Stomach (tissue), 8 donors: ENCODE measurements at regions not wholly inside any gene's neighbourhood (a gene's known extent, or its start where the extent isn't known, plus 50 kb on each side); places are given as distances from the start of the nearest gene placed in this dataset.

Experiments used
- DNase-seq, 2 donors: peaks; one replicate each; pipeline versions ENCODE4 v3.0.0 to v3.0.0-alpha.2; 2013 to 2019
- H3K27ac ChIP-seq, 5 donors: fragments of 200-600 bp in 4 of 5; sonication (generic) in 4 of 5; one replicate each; pipeline ENCODE4 v1.5.1; 2013 to 2019; ENCODE audit warnings: mild to moderate bottlenecking in 1 of 5, moderate library complexity in 1 of 5
- H3K27me3 ChIP-seq, 3 donors: fragments of 200-600 bp; sonication (generic); one replicate each; pipeline ENCODE4 v1.5.1; 2017 to 2019; ENCODE audit warnings: mixed run types in 1 of 3
- H3K36me3 ChIP-seq, 4 donors: fragments of 200-600 bp; sonication (generic); 1 replicate in 3 of 4; 2 replicates in 1 of 4; pipeline ENCODE4 v1.5.1; 2016 to 2019
- H3K4me1 ChIP-seq, 4 donors: fragments of 200-600 bp; sonication (generic); one replicate each; pipeline ENCODE4 v1.5.1; 2016 to 2019
- H3K4me3 ChIP-seq, 4 donors: fragments of 200-600 bp; sonication (generic) in 3 of 4; one replicate each; pipeline ENCODE4 v1.5.1; 2016 to 2019; ENCODE audit warnings: mild to moderate bottlenecking in 1 of 4
- H3K9me3 ChIP-seq, 4 donors: fragments of 200-600 bp; sonication (generic); one replicate each; pipeline ENCODE4 v1.5.1; 2016 to 2019
- EP300 ChIP-seq: sonication (generic); formaldehyde crosslinking; IDR thresholded peaks from one replicate; pipeline ENCODE4 v1.6.1; 2017; ENCODE audit warnings: antibody characterized with exemption
- POLR2A ChIP-seq, 4 donors: fragments of 450-650 bp; IDR thresholded peaks; one replicate each; pipeline ENCODE4 v1.6.1; 2016; ENCODE audit warnings: antibody characterized with exemption in 4 of 4, control low read depth in 2 of 4, mild to moderate bottlenecking in 1 of 4, moderate library complexity in 1 of 4
- POLR2AphosphoS5 ChIP-seq, 3 donors: sonication (generic); formaldehyde crosslinking; IDR thresholded peaks; one replicate each; pipeline ENCODE4 v1.6.1; 2016; ENCODE audit warnings: antibody characterized with exemption in 3 of 3
- WGBS, 5 donors: extraction: QIAGEN DNeasy Blood & Tissue Kit in 3 of 5; methylation state at CpG; one replicate each; pipeline versions ENCODE4 v1.1.5 to v1.1.7; 2013 to 2018; 5-methylcytosine and 5-hydroxymethylcytosine counted together
- intact Hi-C: fragments of 100-400 bp; cut with DNase I; formaldehyde crosslinking; loops from one replicate; pipeline ENCODE4 v1.15.1; 2023; ENCODE audit warnings: low total_unique reads
- TF ChIP-seq, protein P1 (sequence below), 7 experiments: fragments of 450-650 bp in 4 of 7; fragments of 200-600 bp in 3 of 7; sonication (generic) in 3 of 7; IDR thresholded peaks; one replicate each; pipeline ENCODE4 v1.5.1; 2016 to 2019; ENCODE audit warnings: antibody characterized with exemption in 7 of 7, control low read depth in 2 of 7, mild to moderate bottlenecking in 1 of 7
- donor health status: healthy with polysubstance abuse.
- donor health status: Bipolar disorder and iron deficiency.
- donor health status: healthy.

DNA sequence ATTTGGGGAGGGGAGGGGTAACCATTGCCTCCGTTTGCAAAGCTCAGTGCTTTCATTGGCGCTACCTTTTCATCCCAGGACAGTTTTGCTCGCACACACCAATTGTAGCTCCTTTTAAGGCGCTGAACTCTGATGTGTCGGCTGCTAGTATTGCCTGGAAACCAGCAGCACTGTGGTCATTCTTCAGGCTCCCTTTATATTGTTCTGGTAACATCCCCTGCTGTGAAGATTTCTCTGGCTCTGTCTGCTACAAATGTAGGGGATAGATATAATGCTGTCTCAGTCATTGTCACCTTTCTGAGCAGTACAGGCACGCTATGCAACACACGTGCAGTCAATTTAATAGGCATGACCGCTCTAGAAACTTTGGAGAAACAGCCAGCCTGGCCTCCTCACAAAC lies 172.9 kb upstream of the SASH1 start:
- Histone ChIP-seq H3K27me3 (no peaks in the 10 kb centered on the region), H3K36me3 (no peaks in the 10 kb centered on the region), H3K9me3 (no peaks in the 10 kb centered on the region), H3K4me1 (no peaks in the 10 kb centered on the region), H3K4me3 (no peak overlapping the region), H3K27ac (no peak overlapping the region)
- intact Hi-C loops: loop anchor here (5.0 to 10.0 kb wide), 2 partner anchors 85 to 662 kb away; partner anchors contain the start of gene SAMD5
- no peak for DNase-seq
- WGBS, 5 donors: 88 to 91% (median 89%) methylated on average over 8 of the region's 8 CpGs
- no peak for TF ChIP-seq POLR2A (IDR thresholded peaks at IDR 0.05)
- TF ChIP-seq POLR2AphosphoS5 (IDR thresholded peaks at IDR 0.05): no peak
- TF ChIP-seq, protein P1, sequence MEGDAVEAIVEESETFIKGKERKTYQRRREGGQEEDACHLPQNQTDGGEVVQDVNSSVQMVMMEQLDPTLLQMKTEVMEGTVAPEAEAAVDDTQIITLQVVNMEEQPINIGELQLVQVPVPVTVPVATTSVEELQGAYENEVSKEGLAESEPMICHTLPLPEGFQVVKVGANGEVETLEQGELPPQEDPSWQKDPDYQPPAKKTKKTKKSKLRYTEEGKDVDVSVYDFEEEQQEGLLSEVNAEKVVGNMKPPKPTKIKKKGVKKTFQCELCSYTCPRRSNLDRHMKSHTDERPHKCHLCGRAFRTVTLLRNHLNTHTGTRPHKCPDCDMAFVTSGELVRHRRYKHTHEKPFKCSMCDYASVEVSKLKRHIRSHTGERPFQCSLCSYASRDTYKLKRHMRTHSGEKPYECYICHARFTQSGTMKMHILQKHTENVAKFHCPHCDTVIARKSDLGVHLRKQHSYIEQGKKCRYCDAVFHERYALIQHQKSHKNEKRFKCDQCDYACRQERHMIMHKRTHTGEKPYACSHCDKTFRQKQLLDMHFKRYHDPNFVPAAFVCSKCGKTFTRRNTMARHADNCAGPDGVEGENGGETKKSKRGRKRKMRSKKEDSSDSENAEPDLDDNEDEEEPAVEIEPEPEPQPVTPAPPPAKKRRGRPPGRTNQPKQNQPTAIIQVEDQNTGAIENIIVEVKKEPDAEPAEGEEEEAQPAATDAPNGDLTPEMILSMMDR (IDR thresholded peaks at IDR 0.05): no peak
- TF ChIP-seq EP300: no peak

DNA sequence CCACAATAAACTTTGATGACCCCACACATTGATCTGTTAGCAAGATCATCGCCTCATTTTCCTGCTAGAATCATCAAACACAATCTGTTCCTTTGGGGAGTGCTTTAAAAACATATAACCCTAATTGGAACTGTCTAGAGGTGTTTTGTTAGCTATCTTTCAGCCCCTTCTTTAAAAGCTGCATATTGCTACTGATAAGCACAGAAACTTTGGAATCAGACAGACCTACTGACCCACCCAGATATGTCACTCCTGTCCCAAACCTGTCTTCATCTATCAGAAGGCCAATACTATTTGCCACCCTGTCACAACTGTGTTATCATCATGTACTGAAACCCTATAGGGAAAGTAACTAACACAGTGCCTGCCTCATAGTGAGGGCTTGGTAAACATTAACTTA lies 172.4 kb upstream of the SASH1 start:
- intact Hi-C loops: loop anchor here (10.0 kb wide), 1 partner anchor 85 kb away; no protein-coding TSS in a partner anchor
- WGBS, 5 donors: 84 to 89% (median 88%) methylated on average over 1 of the region's 1 CpG

DNA sequence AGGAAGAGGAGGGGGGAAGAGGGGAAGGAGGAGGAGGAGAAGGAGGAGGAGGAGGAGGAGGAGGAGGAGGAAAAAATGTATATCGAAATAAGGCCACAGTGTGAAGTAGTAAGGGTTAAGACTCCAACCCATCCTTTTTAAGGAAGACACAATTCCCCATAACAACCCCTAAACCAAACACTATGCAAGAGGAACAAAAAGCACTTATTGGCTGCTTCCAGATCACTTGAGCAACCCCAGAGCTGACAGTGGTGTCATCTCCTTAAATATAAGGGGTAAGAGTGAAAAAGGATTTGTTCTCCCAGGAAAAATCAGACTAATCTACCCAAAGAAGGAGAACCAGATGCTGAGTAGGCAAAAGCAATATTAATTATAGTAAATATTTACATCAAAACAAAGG lies 169.1 kb upstream of the SASH1 start:
- Histone ChIP-seq H3K27ac (no peak overlapping the region), H3K9me3 (no peaks in the 10 kb centered on the region), H3K4me3 (no peak overlapping the region), H3K4me1 (no peaks in the 10 kb centered on the region), H3K36me3 (no peaks in the 10 kb centered on the region), H3K27me3 (no peaks in the 10 kb centered on the region)
- intact Hi-C loops: loop anchor here (10.0 kb wide), 1 partner anchor 81 kb away; no protein-coding TSS in a partner anchor
- DNase-seq: no peak
- no peak for TF ChIP-seq POLR2A (IDR thresholded peaks at IDR 0.05)
- no peak for TF ChIP-seq POLR2AphosphoS5 (IDR thresholded peaks at IDR 0.05)
- no peak for TF ChIP-seq EP300
- TF ChIP-seq, protein P1 (IDR thresholded peaks at IDR 0.05): no peak
- WGBS, 5 donors: 80 to 95% (median 86%) methylated on average over 1 of the region's 1 CpG

More for the DNA sequence above, 172.4 kb upstream of the SASH1 start:
- no peak for DNase-seq
- no peaks in the 10 kb centered on the region for H3K27me3 ChIP-seq
- TF ChIP-seq, protein P1 (IDR thresholded peaks at IDR 0.05): no peak
- TF ChIP-seq EP300 (no peak), POLR2AphosphoS5 (IDR thresholded peaks at IDR 0.05) (no peak), POLR2A (IDR thresholded peaks at IDR 0.05) (no peak)
- no peaks in the 10 kb centered on the region for H3K36me3 ChIP-seq
- no peak overlapping the region for H3K27ac ChIP-seq
- H3K9me3 ChIP-seq: no peaks in the 10 kb centered on the region
- H3K4me3 ChIP-seq: no peak overlapping the region
- no peaks in the 10 kb centered on the region for H3K4me1 ChIP-seq

DNA sequence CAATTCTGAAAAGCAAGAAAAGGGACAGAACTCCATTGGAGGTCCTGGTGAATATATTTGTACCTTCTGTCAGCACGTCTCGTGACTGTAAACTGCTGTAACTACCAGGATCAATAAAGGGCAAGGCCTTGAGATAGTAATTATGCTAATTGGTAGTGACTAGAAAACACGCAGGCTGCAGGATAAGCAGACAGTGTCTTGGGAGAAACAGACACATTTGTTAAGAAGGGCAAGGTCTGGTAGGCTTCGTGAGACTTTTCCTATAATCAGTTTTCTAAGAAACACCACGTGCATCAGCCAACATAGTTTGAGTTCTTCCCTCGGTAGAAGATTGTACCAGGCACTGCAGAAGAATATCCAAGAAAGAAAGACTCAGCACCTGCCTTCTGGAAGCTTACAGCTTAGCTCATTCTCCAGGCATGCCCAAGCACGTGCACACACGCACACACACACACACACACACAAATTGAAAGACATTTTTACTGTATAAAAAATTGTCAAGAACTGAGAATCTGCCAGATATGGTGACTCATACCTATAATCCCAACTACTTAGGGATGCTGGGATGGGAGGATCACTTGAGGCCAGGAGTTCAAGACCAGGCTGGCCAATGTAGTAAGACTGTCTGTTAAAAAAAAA lies 167.0 kb upstream of the SASH1 start:
- Histone ChIP-seq H3K4me3 (no peak overlapping the region), H3K27ac (no peak overlapping the region), H3K27me3 (no peaks in the 10 kb centered on the region), H3K9me3 (no peaks in the 10 kb centered on the region), H3K36me3 (no peaks in the 10 kb centered on the region), H3K4me1 (no peaks in the 10 kb centered on the region)
- DNase-seq: no peak
- intact Hi-C loops: loop anchor here (5.0 to 10.0 kb wide), 2 partner anchors 79 to 287 kb away; no protein-coding TSS in a partner anchor
- TF ChIP-seq POLR2AphosphoS5 (IDR thresholded peaks at IDR 0.05): no peak
- TF ChIP-seq, protein P1 (IDR thresholded peaks at IDR 0.05): no peak
- TF ChIP-seq EP300: no peak
- no peak for TF ChIP-seq POLR2A (IDR thresholded peaks at IDR 0.05)
- 71 to 80% (median 75%) methylated on average over 8 of the region's 8 CpGs for WGBS, 5 donors
